ENCODE measurements at regions not wholly inside any gene's neighbourhood (a gene's known extent, or its start where the extent isn't known, plus 50 kb on each side); places are given as distances from the start of the nearest gene placed in this dataset.

- Histone ChIP-seq H3K27me3 (ENCODE audit: insufficient read depth, low read length, poor library complexity, severe bottlenecking) (no peaks in the 10 kb centered on the region), H3K9me2 (replicated peaks; ENCODE audit: low read depth, low read length) (no peaks in the 10 kb centered on the region), H2AFZ (ENCODE audit: low read length) (no peak overlapping the region), H3K36me3 (ENCODE audit: insufficient read depth, low read length) (no peaks in the 10 kb centered on the region), H3K9ac (ENCODE audit: low read depth, low read length, poor library complexity, severe bottlenecking) (no peak overlapping the region), H3K4me2 (ENCODE audit: low read depth, low read length, poor library complexity, severe bottlenecking) (no peak overlapping the region), H3K4me3 (ENCODE audit: low read length, poor library complexity, severe bottlenecking) (no peak overlapping the region), H3K9me3 (ENCODE audit: insufficient read depth, low read depth, low read length) (no peaks in the 10 kb centered on the region), H4K20me1 (ENCODE audit: insufficient read depth, low read length, poor library complexity, severe bottlenecking) (no peaks in the 10 kb centered on the region), H3K4me1 (ENCODE audit: insufficient read depth, low read length, poor library complexity, severe bottlenecking) (no peaks in the 10 kb centered on the region), H3F3A (ENCODE audit: low read depth) (no peaks in the 10 kb centered on the region), H3K79me2 (ENCODE audit: insufficient read depth, low read length) (no peaks in the 10 kb centered on the region)
- TF ChIP-seq CTCF (conservative IDR thresholded peaks at IDR 0.05; ENCODE audit: low read length) (no peak), EZH2phosphoT487 (IDR thresholded peaks at IDR 0.05; ENCODE audit: borderline replicate concordance) (no peak)
These were observed 96.4 kb downstream of the ACTL7B start for GRCh38 chr9:108759399-108759798.

GRCh38 chr9:108756746-108757490, 98.9 kb downstream of the ACTL7B start:
- no peaks in the 10 kb centered on the region for H3K27me3 ChIP-seq (ENCODE audit: insufficient read depth, low read length, poor library complexity, severe bottlenecking)
- no peaks in the 10 kb centered on the region for H3K9me2 ChIP-seq (replicated peaks; ENCODE audit: low read depth, low read length)
- H3K9me3 ChIP-seq (ENCODE audit: insufficient read depth, low read depth, low read length): no peaks in the 10 kb centered on the region
- no peak overlapping the region for H3K4me2 ChIP-seq (ENCODE audit: low read depth, low read length, poor library complexity, severe bottlenecking)
- no peaks in the 10 kb centered on the region for H3F3A ChIP-seq (ENCODE audit: low read depth)
- H2AFZ ChIP-seq (ENCODE audit: low read length): no peak overlapping the region
- no peak overlapping the region for H3K9ac ChIP-seq (ENCODE audit: low read depth, low read length, poor library complexity, severe bottlenecking)
- H3K4me1 ChIP-seq (ENCODE audit: insufficient read depth, low read length, poor library complexity, severe bottlenecking): no peaks in the 10 kb centered on the region
- H3K4me3 ChIP-seq (ENCODE audit: low read length, poor library complexity, severe bottlenecking): no peak overlapping the region
- no peaks in the 10 kb centered on the region for H3K79me2 ChIP-seq (ENCODE audit: insufficient read depth, low read length)
- TF ChIP-seq CTCF (conservative IDR thresholded peaks at IDR 0.05; ENCODE audit: low read length) (no peak), EZH2phosphoT487 (IDR thresholded peaks at IDR 0.05; ENCODE audit: borderline replicate concordance) (no peak)
- H3K36me3 ChIP-seq (ENCODE audit: insufficient read depth, low read length): no peaks in the 10 kb centered on the region
- no peaks in the 10 kb centered on the region for H4K20me1 ChIP-seq (ENCODE audit: insufficient read depth, low read length, poor library complexity, severe bottlenecking)

GRCh38 chr9:108755979-108756378, 99.8 kb downstream of the ACTL7B start:
- H3K9me2 ChIP-seq (replicated peaks; ENCODE audit: low read depth, low read length): no peaks in the 10 kb centered on the region
- no peak overlapping the region for H3K4me3 ChIP-seq (ENCODE audit: low read length, poor library complexity, severe bottlenecking)
- no peaks in the 10 kb centered on the region for H3K79me2 ChIP-seq (ENCODE audit: insufficient read depth, low read length)
- no peak for TF ChIP-seq EZH2phosphoT487 (IDR thresholded peaks at IDR 0.05; ENCODE audit: borderline replicate concordance)
- no peak for TF ChIP-seq CTCF (conservative IDR thresholded peaks at IDR 0.05; ENCODE audit: low read length)
- H4K20me1 ChIP-seq (ENCODE audit: insufficient read depth, low read length, poor library complexity, severe bottlenecking): no peaks in the 10 kb centered on the region
- H2AFZ ChIP-seq (ENCODE audit: low read length): no peak overlapping the region
- H3F3A ChIP-seq (ENCODE audit: low read depth): no peaks in the 10 kb centered on the region
- no peaks in the 10 kb centered on the region for H3K4me1 ChIP-seq (ENCODE audit: insufficient read depth, low read length, poor library complexity, severe bottlenecking)
- no peaks in the 10 kb centered on the region for H3K36me3 ChIP-seq (ENCODE audit: insufficient read depth, low read length)
- no peaks in the 10 kb centered on the region for H3K27me3 ChIP-seq (ENCODE audit: insufficient read depth, low read length, poor library complexity, severe bottlenecking)
- H3K9me3 ChIP-seq (ENCODE audit: insufficient read depth, low read depth, low read length): no peaks in the 10 kb centered on the region
- no peak overlapping the region for H3K9ac ChIP-seq (ENCODE audit: low read depth, low read length, poor library complexity, severe bottlenecking)
- no peak overlapping the region for H3K4me2 ChIP-seq (ENCODE audit: low read depth, low read length, poor library complexity, severe bottlenecking)

Data from Loucy (cell line).